ENCODE measurements at regions not wholly inside any gene's neighbourhood (a gene's known extent, or its start where the extent isn't known, plus 50 kb on each side); places are given as distances from the start of the nearest gene placed in this dataset.
A peak's percentile ranks its signal among the peaks of the same experiment; 100 is the strongest.

DNA sequence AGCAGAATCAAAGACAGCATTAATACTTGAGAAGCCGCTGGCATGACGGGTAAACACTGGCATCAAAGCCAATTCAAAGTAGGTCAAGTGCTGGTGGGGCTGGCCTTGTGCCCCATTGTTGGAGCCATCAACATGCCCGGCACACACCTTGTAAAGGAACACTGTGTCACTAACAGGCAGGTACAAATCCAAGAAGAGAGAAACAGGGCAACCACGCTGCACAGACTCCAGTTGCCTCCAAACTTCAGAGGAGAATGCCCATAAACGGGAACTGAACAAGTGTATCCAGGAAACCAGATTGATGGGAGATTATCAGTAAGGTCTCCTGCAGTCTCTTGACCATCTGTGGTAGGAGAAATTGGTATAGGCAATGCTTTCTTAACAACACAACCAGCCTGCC is 127.0 kb upstream of the STXBP5 start:
- DNase-seq (ENCODE audit: low spot score) = no peak

DNA sequence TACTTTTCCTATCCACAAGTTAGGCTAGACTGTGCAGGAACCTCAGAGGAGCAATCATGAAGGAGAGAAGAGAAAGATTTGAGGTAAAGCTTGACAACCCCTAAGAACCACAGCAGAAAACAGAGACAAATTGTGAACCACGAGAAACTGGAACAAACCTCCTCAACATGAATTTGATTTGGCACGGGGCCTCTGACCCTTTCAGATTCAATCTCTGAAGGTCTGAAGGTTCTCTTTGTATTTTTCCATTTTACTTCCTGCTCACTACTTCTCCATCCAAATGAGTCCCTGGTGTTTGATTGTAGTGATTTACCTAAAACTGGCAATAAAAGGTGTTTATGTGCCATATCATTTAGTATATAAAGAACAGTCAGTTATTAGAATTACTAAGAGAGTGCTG is 126.1 kb upstream of the STXBP5 start:
- DNase-seq (ENCODE audit: low spot score) = no peak

DNA sequence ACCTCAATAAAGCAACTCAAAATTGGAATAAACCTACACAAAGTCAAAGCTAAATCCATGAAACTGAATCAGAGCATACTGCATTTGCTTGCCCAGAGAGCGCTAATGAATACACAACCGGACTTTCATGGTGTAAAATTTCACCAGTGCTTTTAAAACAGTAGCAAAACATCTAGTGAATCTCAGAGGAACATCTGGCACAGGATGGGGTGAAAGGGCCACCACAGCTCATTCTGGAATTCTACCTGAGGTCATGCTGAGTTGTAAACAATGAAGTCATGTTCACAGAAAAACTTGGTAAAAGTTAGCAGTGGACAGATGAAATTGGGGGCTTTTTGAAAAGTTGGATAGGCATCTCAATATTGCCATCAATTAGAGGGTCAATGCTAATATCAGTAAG is 125.6 kb upstream of the STXBP5 start:
- DNase-seq (ENCODE audit: low spot score) = no peak

DNA sequence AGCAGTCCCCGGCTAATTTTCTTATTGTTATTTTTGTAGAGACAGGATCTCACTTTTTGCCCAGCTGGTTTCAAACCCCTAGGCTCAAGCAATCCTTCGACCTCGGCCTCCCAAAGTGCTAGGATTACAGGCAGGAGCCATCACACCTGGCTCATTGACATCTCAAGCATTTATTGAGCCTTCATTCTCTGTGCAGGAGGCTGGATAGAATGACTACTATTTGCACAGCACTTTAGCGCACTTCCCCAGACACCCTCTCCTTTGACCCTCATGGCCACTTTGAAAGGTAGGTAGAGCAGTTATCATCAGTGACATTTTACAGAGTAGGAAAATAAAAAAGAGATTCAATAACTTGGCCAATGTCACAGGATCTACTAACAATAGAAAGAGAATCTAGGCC is 124.0 kb upstream of the STXBP5 start:
- no peak for DNase-seq (ENCODE audit: low spot score)

DNA sequence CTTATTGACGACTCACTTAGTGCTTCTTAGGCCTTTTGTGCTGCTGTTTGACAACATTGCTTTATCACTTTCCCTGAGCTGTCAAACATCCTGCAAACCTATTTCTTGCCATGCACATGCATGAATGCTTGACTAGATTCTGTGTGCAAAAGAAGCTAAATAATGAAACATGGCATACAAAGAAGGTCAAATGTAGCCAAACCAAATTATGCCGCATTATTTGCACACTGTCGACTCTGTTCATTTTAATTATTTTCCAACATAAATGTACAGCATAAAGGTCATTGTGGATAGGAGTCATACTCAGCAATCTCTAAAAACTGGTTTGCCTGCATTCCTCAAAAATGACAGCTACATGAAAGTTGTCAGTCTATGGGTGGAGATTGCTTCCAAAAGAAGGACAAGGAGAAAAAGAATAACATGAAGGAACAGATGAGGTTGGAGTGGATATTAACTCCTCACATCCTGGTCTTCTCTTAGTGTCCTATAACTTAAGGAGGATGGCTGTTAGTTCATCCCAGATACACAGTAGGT is 123.1 kb upstream of the STXBP5 start:
- no peak for DNase-seq (ENCODE audit: low spot score)

DNA sequence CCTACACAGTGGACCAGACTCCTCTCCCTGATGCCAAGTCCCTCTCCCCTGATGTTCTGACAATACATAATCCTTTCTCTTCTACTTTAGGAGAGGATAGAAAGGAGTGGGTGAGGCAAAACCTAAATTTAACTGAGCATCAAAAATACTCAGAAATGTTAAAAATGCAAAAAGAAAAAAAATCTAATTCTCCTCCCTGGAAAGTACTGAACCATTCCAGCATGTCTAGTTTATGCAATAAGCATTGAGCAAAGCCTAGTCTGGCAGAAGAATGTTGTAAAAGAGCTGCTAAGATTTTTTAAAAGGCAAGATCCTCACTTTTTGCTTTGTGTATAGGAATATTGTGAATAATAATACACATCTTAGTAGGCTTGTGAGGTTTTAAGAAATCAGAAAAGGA is 116.6 kb upstream of the STXBP5 start:
- no peak for DNase-seq (ENCODE audit: low spot score)

DNA sequence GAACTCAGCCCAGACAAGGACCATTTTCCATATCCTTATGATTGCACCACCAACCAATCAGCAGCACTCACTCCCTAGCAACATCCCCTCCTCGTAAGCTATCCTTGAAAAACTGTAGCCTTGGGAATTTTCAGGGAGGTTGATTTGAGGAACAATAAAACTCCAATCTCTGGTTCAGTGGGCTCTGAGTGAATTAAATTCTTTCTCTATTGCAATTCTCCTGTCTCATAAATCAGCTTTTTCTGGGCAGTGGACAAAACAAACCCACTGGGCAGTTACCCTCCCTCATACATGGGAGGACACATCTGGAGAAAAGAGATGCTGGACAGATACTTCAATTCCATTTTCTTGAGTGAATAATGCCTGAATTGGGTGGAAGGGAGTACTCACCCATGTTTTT is 115.4 kb upstream of the STXBP5 start:
- no peak for DNase-seq (ENCODE audit: low spot score)

DNA sequence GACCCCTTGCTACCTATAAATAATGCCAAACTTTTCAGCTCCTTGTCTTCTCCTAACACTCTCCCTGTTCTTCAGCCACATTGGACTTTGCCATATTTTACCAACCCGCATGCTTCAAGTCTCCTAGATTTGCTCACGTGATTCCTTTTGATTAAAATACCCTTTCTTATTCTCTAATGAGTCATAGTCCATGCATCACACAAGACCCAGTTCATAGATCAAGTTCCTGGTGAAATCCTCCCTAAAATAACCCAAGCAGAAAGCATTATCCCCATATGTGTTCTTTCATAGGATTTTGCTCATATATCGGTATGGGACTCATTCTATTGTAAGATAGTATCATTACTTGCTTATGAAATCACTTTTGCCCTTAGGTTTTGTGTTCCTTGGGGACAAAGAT is 108.9 kb upstream of the STXBP5 start:
- no peak for DNase-seq (ENCODE audit: low spot score)

DNA sequence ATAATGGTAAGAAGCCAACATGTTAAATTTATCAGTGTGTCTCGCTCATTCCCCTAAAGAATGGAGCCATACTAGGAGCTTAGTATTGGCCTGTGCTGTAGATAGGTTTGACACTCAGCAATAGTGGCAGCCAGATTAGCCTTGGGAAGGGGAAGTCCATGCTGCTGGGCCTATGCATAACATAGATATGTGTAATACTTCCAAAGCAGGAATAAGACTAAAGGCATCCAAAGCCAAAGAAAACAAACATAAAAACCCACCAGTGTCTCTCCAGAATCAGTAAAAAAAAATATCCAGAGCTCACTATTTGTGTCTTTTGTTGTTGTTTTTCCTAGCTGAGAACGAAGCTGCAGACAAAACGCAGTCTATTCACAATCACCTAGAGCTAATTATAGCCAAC is 104.2 kb upstream of the STXBP5 start:
- peak; percentile 36 for DNase-seq (ENCODE audit: low spot score)

DNA sequence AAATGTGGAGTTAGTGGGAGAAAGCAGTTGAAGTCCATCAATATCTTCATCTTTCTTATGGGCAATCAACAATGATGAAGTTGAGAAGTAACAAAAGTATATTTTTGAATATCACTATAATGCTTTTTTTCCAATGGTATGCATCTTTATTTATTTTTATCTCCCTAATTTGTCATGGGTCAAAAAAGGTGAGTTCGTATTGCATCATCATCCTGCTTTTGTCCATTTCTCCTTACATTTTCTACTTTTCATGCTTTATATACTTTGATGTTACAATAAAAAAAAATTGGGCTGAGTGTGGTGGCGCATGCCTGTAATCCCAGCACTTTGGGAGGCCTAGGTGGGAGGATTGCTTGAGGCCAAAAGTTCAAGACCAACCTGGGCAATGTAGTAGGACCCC is 101.2 kb upstream of the STXBP5 start:
- no peak for DNase-seq (ENCODE audit: low spot score)

DNA sequence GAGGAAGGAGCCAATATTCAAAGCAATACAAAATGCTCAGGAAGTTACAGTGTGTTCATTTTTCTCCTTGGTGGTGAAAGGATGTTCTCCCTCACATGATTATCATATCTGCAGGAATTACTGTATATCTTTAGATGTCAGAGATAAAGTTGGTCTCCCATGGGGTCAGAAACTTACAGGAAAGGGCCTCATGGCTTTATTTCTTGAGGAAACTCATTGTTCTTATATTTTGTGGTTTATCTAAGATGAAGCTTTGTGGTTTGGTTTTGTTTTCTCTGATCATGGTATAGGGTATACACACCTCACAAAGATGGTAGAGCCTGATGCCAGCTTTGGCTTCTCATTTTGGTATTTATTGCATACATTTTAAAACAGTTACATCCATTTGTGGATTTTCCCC is 100.5 kb upstream of the STXBP5 start:
- no peak for DNase-seq (ENCODE audit: low spot score)

DNA sequence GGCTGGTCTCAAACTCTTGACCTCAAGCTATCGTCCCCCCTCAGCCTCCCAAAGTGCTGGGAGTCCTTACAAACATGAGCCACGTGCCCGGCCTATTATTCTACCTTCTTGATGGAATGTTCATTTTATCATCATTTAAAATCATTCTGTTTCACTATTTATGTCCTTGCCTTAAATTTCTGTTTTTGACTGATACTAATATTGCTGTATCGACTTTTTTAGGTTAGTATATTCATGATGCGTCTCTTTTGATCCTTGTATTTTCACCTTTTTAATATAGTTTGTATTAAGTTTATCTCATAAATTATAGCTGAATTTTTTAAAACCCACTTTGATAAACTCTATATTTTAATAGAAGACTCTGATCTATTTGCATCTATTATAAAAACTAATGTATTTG is 98.4 kb upstream of the STXBP5 start:
- DNase-seq (ENCODE audit: low spot score) = no peak

DNA sequence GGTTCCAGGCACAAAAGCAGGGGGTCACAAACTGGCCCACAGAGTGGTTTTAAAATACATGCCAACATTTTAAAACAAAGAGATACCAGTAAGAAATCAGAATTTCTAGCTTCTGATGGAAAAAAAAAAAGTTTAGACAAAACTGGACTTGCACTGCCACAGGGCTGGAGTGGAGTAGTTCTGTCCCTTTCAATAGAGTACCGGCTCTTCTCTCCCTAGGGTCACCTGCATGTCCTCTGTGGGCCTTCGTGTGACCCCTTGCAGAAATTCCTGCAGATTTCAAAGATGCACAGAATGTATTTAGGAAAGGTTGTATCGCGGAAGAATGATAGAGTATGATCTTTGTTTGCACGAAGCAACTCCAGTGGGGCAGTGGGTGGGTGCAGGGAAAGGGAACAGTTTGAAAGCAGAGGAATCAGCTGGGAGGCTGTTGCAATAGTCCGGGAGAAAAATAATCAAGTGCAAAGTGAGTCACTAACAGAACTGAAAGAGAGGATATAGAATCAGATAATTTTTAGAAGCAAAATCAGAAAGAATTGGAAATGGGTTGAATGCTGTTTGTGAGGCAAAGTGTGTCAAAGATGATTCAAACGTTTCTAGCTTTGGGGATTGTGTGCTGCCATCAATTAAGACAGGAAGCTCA is 97.3 kb upstream of the STXBP5 start:
- peak; percentile 41 for DNase-seq (ENCODE audit: low spot score)

DNA sequence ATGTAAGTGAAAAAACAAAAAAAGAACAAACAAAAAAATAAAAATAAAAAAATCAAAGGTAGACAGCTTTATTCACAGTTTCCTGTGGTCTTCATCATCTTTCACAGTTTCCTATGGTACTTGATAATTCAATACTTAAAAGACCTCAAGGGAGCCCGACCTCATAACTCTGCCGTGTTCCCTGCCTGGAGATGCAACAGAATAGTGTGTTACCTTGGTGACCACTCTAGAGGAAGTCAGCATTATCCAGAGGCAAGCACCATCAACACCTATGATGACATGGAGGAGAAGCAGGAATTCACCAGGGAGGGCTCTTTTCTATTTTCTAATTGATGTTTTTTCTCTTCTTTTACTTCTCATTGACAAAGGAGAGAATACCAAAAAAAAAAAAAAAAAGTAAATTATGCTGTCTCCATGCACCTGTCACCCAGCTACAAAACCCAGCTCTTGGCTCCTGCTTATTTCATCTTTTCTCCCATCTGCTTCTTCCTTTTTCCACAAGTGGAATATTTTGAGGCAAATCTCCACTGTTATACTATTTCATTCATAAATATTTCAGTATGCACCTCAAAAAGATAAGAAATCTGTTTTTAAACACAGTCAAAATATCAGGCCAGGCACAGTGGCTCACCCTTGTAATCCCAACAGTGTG is 95.8 kb upstream of the STXBP5 start:
- no peak for DNase-seq (ENCODE audit: low spot score)

DNA sequence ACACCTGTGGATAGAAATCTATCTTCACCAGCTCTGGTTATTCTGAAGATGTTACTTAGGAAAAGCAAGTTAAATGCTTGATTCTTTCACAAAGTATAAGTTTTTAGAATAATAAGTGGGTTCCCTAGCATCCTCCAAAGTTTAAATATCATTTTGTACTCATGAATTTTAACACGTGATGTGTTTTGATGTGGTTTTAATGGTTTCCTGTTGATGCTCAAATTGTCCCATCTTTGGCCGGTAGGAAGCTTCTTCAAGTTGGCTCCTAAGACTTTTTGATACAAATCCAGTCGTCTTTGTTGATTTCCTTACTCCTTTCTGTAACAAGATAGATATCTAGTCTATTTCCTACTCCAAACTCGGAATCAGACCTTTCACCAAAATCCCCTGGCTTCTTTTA is 94.5 kb upstream of the STXBP5 start:
- no peak for DNase-seq (ENCODE audit: low spot score)

DNA sequence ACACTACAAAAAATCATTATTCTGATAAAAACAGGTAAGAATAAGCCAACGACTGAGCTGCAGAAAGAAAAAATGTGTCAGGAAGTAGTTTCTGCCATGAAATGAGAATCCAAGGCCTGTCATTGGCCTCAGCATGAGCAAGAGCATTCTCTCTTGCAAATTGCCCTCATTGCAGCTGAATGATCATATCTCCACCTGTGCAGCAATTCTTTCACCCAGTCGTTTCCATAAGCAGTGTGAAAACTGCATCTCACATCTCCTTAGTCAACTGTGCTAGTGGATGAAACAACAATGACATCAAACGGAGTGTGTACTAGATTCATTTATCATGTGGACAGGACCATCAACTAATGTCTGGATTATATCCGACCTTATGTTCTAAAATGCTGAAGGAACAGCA is 88.2 kb upstream of the STXBP5 start:
- no peak for DNase-seq (ENCODE audit: low spot score)

DNA sequence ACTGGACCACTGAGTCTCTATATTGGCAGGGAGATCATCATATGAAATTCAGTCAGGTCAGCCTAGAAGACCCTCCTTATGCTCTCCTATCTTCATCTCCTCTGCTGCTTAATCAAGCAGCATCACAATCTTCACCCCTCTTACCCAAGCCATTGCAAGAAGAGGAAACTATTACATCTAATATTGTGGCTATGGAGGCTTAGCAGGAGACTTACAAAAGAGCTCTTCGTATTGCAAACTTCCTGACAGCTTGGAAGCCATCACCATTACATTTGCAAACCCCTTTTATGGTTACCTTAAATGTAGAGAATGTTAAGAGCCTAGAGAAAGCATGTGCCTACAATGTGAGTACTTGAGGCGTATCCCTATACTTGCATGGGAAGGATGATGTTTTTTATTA is 87.2 kb upstream of the STXBP5 start:
- no peak for DNase-seq (ENCODE audit: low spot score)

DNA sequence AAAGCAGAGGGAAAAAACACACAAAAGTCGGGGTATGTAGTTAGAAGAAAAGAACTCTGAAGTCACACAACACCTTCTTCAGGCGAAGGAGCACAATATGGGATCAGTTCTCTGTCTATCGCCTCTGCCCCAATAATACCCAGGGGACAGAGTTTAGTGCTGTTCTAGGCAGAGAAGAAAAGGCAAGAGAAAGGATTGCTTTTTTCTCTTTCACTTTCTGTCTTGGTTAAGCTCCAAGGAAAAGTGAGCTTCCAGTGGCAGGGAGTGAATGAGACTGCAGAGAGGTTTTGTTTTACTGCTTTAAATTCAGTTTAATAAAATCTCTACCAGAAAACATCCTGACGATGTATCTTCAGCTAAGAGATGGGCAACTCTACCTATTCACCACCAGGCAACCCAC is 86.6 kb upstream of the STXBP5 start:
- peak; percentile 23 for DNase-seq (ENCODE audit: low spot score)

DNA sequence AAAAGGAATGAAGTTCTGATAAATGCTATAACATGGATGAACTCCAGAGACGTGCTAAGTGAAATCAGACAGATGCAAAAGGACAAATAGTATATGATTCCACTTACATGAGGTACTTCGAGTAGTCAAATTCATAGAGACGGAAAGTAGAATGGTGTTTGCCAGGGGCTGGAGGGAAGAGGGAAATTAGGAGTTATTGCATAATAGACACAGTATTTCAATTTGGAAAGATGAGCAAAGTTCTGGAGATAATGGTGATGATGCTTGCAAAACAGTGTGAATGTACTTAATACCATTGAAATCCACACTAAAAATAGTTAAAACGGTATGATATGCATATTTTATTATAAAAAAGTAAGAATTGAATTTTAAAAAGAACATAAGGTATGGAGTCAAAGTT is 84.9 kb upstream of the STXBP5 start:
- no peak for DNase-seq (ENCODE audit: low spot score)

DNA sequence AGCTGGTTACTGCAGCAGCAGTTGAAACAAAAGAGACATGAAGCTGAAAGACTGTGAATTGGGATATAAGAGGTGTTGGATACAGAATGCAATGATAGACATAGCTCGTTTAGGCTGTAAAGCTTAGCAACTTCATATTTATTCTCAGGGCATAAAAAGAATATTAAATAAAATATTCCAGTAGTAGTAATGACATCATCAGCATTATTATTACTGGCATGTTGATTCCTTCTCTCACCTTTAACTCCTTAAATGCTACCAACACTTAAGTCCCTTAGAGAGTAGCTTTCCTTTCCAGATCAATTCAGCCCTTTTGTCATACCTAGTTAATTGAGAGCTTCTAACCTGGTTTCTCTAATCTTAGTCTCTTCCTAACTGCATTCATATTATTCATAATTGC is 81.4 kb upstream of the STXBP5 start:
- no peak for DNase-seq (ENCODE audit: low spot score)

DNA sequence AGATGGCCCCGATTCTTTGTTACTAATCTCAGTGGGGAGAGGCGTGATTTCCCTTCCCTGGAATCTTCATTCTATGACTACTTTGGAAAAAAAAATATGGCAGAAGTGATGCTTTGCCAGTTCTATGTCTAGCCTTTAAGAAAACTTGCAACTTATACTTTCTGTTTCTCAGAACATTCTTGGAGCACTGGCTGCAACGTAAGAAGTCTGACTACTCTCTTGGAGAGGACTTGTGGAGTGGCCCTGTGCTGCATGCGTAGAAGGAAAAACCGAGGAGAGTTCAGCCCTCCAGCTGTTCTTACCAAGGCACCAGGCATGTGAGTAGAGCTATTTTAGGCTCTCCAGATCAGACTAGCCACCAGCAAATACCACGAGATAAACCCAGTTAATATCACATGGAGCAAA is 77.6 kb upstream of the STXBP5 start:
- DNase-seq (ENCODE audit: low spot score) = no peak

DNA sequence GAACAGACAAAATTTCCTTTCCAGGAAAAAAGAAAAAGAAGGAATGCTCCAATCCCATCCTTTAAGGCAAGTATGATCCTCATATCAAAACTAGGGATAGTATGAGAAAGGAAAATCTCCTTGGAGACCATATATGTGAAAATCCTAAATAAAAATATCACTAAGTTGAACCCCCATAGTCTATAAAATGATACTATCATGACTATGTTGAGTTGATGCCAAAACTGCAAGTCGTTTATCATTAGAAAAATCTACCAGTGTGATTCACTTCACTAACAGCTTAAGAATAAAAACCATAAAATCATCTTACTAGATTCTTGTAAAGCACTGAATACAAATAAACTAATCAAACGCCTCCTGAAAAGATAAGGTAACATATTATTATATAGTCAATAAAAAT is 76.6 kb upstream of the STXBP5 start:
- DNase-seq (ENCODE audit: low spot score) = no peak

DNA sequence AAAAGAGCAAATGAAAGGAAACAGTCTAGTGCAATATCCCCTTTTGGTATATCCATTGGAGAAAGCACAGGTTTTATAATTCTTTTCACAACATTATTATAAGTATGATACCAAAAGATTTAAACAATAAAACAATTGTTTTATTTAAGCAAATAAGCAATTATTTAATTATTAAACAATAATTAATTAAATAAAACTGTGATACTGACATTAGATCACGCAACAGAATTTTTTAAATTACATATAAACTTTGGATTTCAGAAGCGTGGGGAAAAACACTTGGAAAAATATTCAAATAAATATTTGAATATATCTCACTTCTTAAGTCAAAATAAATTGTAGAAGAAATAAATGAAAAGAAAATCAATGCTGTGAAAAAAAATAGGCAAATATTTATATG is 76.2 kb upstream of the STXBP5 start:
- DNase-seq (ENCODE audit: low spot score) = no peak

DNA sequence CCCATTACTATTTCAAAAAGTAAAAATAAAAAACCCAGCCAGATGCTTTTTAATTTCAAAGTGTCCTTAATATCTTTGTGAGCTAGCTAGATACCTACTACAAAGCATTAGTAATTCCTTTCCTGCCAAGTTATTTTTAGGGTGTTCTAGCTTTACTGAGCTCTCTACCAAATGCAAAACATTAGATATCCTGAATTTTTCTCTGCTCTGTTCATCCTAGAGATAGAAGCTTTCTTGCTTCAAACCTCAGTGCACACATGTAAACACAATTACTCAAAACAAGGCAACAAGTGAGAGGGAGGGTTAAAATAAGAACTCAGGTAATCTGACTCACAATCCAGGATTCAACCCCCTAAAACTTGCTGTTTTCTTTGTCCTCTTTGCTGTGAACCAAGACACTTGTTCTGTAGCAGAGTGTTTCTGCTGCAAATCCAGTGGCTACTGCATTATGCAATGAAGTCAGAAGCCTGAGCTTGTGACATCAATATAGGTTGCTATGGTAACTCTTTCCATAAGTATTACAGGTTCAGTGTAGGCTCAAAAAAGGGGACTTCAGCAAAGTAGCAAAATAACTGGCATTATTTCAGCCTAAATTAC is 72.6 kb upstream of the STXBP5 start:
- DNase-seq (ENCODE audit: low spot score) = no peak
